Limb (tissue), 2 donors: ENCODE measurements at regions not wholly inside any gene's neighbourhood (a gene's known extent, or its start where the extent isn't known, plus 50 kb on each side); places are given as distances from the start of the nearest gene placed in this dataset.

Experiments used
- DNase-seq, 2 donors: peaks; one replicate each; pipeline ENCODE4 v3.0.0-alpha.2; 2016; ENCODE audit errors: extremely low spot score in 2 of 2

GRCh38 chr14:39781466-39781865 lies 349.2 kb upstream of the FBXO33 start:
- no peak for DNase-seq

GRCh38 chr14:39773387-39774126 lies 341.3 kb upstream of the FBXO33 start:
- no peak for DNase-seq

GRCh38 chr14:39772627-39773026 lies 340.4 kb upstream of the FBXO33 start:
- no peak for DNase-seq

GRCh38 chr14:39768589-39768988 lies 336.4 kb upstream of the FBXO33 start:
- DNase-seq, result no peak

- no peak for DNase-seq
These were observed 334.3 kb upstream of the FBXO33 start for GRCh38 chr14:39766397-39767000.

GRCh38 chr14:39765676-39766075 lies 333.4 kb upstream of the FBXO33 start:
- DNase-seq, result no peak

GRCh38 chr14:39763402-39763890 lies 331.2 kb upstream of the FBXO33 start:
- DNase-seq, result no peak

- no peak for DNase-seq
These were observed 330.6 kb upstream of the FBXO33 start for GRCh38 chr14:39762576-39763401.

- DNase-seq, result no peak
These were observed 323.1 kb upstream of the FBXO33 start for GRCh38 chr14:39755269-39755878.

GRCh38 chr14:39740454-39740853 lies 308.2 kb upstream of the FBXO33 start:
- DNase-seq, result no peak

GRCh38 chr14:39739796-39740195 lies 307.6 kb upstream of the FBXO33 start:
- DNase-seq, result no peak

GRCh38 chr14:39734306-39734705 lies 302.1 kb upstream of the FBXO33 start:
- no peak for DNase-seq

- DNase-seq, result no peak
These were observed 301.5 kb upstream of the FBXO33 start for GRCh38 chr14:39733741-39734140.

GRCh38 chr14:39731912-39732311 lies 299.7 kb upstream of the FBXO33 start:
- DNase-seq, result no peak

GRCh38 chr14:39726563-39726962 lies 294.3 kb upstream of the FBXO33 start:
- no peak for DNase-seq

GRCh38 chr14:39722547-39723273 lies 290.5 kb upstream of the FBXO33 start:
- no peak for DNase-seq

- no peak for DNase-seq
These were observed 284.8 kb upstream of the FBXO33 start for GRCh38 chr14:39716987-39717570.

- DNase-seq, result no peak
These were observed 280.2 kb upstream of the FBXO33 start for GRCh38 chr14:39712293-39712999.

GRCh38 chr14:39704594-39704993 lies 272.4 kb upstream of the FBXO33 start:
- no peak for DNase-seq

- no peak for DNase-seq
These were observed 262.1 kb upstream of the FBXO33 start for GRCh38 chr14:39694341-39694740.
